ENCODE measurements at regions not wholly inside any gene's neighbourhood (a gene's known extent, or its start where the extent isn't known, plus 50 kb on each side); places are given as distances from the start of the nearest gene placed in this dataset.
"Not testable (repeated sequence)": the region's sequence is repeated elsewhere in the genome, so short reads cannot be mapped to it uniquely, and the experiment has no call there.

DNA sequence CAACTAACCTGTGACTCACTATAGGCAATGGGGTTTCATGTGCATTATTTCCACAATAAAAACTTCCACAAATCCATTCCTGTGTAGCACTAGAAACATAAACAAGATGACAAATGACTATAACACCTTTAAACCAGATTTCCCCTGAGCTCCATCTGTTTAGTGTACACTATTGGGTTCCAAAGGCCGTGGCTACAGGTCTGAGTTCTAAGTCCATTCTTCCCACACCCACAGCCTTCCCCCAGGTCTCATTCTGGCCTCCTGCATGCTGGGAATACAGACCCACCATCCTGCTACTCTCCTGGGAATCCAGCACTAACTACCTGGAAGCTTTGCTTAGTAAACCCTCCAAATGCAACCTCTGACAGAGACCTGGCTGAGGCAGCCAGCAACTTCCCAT is 460.2 kb downstream of the RPIA start:
- not testable (repeated sequence) for TF ChIP-seq CTCF (conservative IDR thresholded peaks at IDR 0.05; ENCODE audit: low read length); EZH2phosphoT487 (IDR thresholded peaks at IDR 0.05; ENCODE audit: borderline replicate concordance, low read depth, low read length)

All from OCI-LY7 (cell line).